ENCODE measurements at regions not wholly inside any gene's neighbourhood (a gene's known extent, or its start where the extent isn't known, plus 50 kb on each side); places are given as distances from the start of the nearest gene placed in this dataset.

DNA sequence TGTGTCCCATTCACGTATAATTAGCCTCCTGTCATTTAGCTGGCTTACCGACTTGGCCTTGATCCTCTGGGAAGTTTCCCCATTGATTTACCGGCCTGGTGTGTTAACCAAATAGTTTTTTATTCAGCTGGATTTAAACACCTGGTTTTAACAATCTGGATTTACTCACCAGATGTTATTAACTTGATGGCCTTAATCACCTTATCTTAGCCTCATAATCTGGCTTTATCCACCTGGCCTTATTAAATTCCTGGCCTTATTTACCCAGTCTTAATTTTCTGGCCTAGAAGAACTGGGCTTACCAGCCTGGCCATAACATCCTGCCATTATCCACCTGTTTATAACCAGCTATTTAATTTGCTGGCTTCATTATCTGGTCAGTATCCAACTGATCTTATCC, 89.9 kb downstream of the IL12A start:
- H3K4me3 ChIP-seq, result no peak overlapping the region
- no peaks in the 10 kb centered on the region for H3K9me3 ChIP-seq
- 46% methylated on average over 3 of the region's 3 CpGs for WGBS
- H3K27me3 ChIP-seq (replicated peaks; ENCODE audit: insufficient read depth), result no peaks in the 10 kb centered on the region
- intact Hi-C loops (cut with DNase I), result no loop called here
- no peaks in the 10 kb centered on the region for H3K36me3 ChIP-seq
- H3K27ac ChIP-seq, result no peak overlapping the region
- TF ChIP-seq, protein P1, sequence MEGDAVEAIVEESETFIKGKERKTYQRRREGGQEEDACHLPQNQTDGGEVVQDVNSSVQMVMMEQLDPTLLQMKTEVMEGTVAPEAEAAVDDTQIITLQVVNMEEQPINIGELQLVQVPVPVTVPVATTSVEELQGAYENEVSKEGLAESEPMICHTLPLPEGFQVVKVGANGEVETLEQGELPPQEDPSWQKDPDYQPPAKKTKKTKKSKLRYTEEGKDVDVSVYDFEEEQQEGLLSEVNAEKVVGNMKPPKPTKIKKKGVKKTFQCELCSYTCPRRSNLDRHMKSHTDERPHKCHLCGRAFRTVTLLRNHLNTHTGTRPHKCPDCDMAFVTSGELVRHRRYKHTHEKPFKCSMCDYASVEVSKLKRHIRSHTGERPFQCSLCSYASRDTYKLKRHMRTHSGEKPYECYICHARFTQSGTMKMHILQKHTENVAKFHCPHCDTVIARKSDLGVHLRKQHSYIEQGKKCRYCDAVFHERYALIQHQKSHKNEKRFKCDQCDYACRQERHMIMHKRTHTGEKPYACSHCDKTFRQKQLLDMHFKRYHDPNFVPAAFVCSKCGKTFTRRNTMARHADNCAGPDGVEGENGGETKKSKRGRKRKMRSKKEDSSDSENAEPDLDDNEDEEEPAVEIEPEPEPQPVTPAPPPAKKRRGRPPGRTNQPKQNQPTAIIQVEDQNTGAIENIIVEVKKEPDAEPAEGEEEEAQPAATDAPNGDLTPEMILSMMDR (IDR thresholded peaks at IDR 0.05), result no peak
- no peaks in the 10 kb centered on the region for H3K4me1 ChIP-seq (replicated peaks)
- DNase-seq (ENCODE audit: low spot score), result no peak

DNA sequence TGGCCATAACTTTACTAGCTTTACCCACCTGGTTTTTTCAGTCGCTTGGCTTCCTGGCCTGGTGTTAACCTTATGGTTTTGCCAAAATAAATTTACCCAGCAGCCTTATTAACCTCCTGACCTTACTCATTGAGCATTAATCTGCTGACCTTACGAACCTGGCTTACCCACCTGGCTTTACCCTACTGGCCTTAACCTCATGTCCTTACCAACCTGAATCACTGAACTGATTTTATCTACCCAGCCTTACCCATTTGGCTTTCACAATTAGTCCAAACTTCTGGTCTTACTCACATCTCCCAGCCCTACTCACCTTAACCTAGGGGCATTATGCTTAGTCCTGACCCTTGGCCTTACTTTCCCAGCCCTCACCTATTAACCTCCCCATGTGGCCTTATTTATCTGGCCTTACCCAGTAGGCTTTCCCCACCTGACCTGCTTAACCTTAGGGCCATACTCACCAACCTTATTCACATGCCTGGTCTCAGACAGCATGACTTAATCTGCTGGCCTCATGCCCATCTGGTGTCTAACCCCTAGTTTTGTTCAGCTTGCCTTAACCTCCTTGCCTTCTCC, 93.4 kb downstream of the IL12A start:
- DNase-seq (ENCODE audit: low spot score), result no peak
- 89% methylated on average over 2 of the region's 2 CpGs for WGBS
- H3K27me3 ChIP-seq (replicated peaks; ENCODE audit: insufficient read depth), result no peaks in the 10 kb centered on the region
- H3K4me3 ChIP-seq, result no peak overlapping the region
- H3K4me1 ChIP-seq (replicated peaks), result no peaks in the 10 kb centered on the region
- no peaks in the 10 kb centered on the region for H3K9me3 ChIP-seq
- intact Hi-C loops (cut with DNase I), result no loop called here
- TF ChIP-seq POLR2A (IDR thresholded peaks at IDR 0.05), result no peak
- no peak for TF ChIP-seq POLR2AphosphoS5 (IDR thresholded peaks at IDR 0.05)
- TF ChIP-seq, protein P1 (IDR thresholded peaks at IDR 0.05), result no peak
- H3K27ac ChIP-seq, result no peak overlapping the region
- no peaks in the 10 kb centered on the region for H3K36me3 ChIP-seq

DNA sequence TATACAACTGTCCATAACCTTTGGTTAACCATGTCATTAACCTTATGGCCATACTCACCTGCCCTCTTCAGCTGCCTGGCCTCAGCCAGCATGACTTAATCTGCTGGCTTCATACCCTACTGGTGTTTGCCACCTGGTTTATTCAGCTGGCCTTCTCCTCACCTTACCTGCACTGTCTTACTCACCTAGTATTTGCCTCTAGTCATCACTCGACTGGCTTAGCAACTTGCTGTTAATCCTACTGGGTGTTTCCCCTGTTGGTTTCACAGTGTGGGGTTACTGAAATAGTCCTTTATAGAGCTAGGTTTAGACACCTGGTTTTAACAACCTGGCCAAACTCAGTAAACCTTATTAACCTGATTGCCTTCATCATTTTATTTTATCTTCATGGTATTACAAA, 96.4 kb downstream of the IL12A start:
- H3K27me3 ChIP-seq (replicated peaks; ENCODE audit: insufficient read depth), result no peaks in the 10 kb centered on the region
- H3K4me1 ChIP-seq (replicated peaks), result no peaks in the 10 kb centered on the region
- no peaks in the 10 kb centered on the region for H3K36me3 ChIP-seq
- no peak overlapping the region for H3K4me3 ChIP-seq
- intact Hi-C loops (cut with DNase I), result no loop called here
- 89% methylated on average over 1 of the region's 1 CpG for WGBS
- DNase-seq (ENCODE audit: low spot score), result no peak
- no peak overlapping the region for H3K27ac ChIP-seq
- TF ChIP-seq, protein P1 (IDR thresholded peaks at IDR 0.05), result no peak
- TF ChIP-seq POLR2A (IDR thresholded peaks at IDR 0.05), result no peak
- no peak for TF ChIP-seq POLR2AphosphoS5 (IDR thresholded peaks at IDR 0.05)
- no peaks in the 10 kb centered on the region for H3K9me3 ChIP-seq

DNA sequence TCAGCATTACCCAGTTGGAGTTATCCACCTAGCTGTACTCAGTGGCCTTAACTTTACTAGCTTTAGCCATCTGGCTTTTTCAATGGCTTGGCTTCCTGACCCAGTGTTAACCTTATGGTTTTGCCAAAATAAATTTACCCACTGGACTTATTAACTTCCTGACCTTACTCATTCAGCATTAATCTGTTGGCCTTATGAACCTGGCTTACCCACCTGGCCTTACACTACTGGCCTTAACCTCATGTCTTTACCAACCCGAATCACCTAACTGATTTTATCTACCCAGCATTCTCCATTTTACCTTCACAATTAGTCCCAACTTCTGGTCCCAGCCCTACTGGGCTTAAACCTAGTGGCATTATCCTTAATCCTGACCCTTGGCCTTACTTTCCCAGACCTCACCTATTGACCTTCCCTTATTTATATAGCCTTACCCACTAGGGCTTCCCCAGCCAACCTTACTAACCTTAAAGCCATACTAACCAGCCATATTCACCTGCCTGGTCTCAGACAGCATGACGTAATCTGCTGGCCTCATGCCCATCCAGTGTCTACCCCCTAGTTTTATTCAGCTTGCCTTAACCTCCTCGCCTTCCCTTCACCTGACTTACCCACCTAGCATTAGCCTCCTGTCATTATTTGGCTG, 100.0 kb downstream of the IL12A start:
- no peak for DNase-seq (ENCODE audit: low spot score)
- H3K4me1 ChIP-seq (replicated peaks), result no peaks in the 10 kb centered on the region
- TF ChIP-seq, protein P1 (IDR thresholded peaks at IDR 0.05), result no peak
- no peak for TF ChIP-seq POLR2AphosphoS5 (IDR thresholded peaks at IDR 0.05)
- H3K27ac ChIP-seq, result no peak overlapping the region
- 93% methylated on average over 3 of the region's 3 CpGs for WGBS
- H3K9me3 ChIP-seq, result no peaks in the 10 kb centered on the region
- H3K4me3 ChIP-seq, result no peak overlapping the region
- intact Hi-C loops (cut with DNase I), result no loop called here
- H3K27me3 ChIP-seq (replicated peaks; ENCODE audit: insufficient read depth), result no peaks in the 10 kb centered on the region
- no peaks in the 10 kb centered on the region for H3K36me3 ChIP-seq

DNA sequence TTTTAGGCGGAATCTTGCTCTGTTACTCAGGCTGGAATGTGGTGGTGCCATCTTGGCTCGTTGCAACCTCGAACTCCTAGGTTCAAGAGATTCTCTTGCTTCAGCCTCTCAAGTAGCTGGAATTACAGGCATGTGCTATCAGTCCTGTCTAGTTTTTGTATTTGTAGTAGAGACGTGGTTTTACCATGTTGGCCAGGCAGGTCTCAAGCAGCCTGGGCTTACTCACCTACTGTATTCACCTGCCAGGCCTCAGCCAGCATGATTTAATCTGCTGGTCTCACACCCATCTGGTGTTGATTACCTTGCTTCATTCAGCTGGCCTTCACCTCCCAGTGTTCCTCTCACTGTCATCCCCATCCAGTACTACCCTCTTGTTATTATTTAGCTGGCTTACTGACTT, 102.0 kb downstream of the IL12A start:
- Histone ChIP-seq H3K36me3 (no peaks in the 10 kb centered on the region), H3K27ac (no peak overlapping the region), H3K4me3 (no peak overlapping the region), H3K4me1 (replicated peaks) (no peaks in the 10 kb centered on the region), H3K9me3 (no peaks in the 10 kb centered on the region), H3K27me3 (replicated peaks; ENCODE audit: insufficient read depth) (no peaks in the 10 kb centered on the region)
- 95% methylated on average over 4 of the region's 4 CpGs for WGBS
- DNase-seq (ENCODE audit: low spot score), result no peak
- no peak for TF ChIP-seq POLR2A (IDR thresholded peaks at IDR 0.05)
- no peak for TF ChIP-seq POLR2AphosphoS5 (IDR thresholded peaks at IDR 0.05)
- TF ChIP-seq, protein P1 (IDR thresholded peaks at IDR 0.05), result no peak
- intact Hi-C loops (cut with DNase I), result no loop called here

Data from prostate gland (tissue), 2 donors.